ENCODE measurements at regions not wholly inside any gene's neighbourhood (a gene's known extent, or its start where the extent isn't known, plus 50 kb on each side); places are given as distances from the start of the nearest gene placed in this dataset.

DNA sequence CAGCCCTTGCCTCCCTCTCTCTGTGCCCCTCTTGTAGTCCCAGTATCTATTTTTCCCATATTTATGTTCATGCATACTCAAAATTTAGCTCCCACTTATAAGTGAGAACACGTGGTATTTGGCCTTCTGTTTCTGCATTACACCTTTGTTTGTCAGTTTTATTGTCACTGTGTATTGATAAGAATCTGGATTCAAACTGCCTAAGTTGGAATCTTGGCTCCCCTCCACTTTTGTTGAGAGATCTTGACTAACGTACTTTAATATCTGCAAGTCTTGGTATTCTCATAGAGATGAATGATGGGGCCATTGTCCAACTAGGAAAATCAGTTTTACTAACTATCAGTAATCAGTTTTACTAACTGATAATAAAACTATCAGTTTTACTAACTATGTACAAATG is 87.8 kb upstream of the PRMT6 start:
- Histone ChIP-seq H3K27ac (ENCODE audit: insufficient read depth, low read depth, low read length) (no peak overlapping the region), H4K20me1 (replicated peaks; ENCODE audit: control insufficient read depth, extremely low read depth, insufficient read depth, low read length) (no peaks in the 10 kb centered on the region), H3K9me1 (replicated peaks; ENCODE audit: control insufficient read depth, extremely low read depth, insufficient read depth, low read length) (no peaks in the 10 kb centered on the region), H2AFZ (ENCODE audit: low read depth, low read length) (no peak overlapping the region), H3K27me3 (ENCODE audit: control insufficient read depth in 2 of 2, insufficient read depth in 2 of 2, low read length in 2 of 2) (no peaks in the 10 kb centered on the region), H3K79me2 (ENCODE audit: control insufficient read depth, insufficient read depth, low read length) (no peaks in the 10 kb centered on the region), H3K9me3 (replicated peaks; ENCODE audit: control insufficient read depth, insufficient read depth, low read length) (no peaks in the 10 kb centered on the region), H3K4me3 (replicated peaks in 1 of 3; ENCODE audit: insufficient read depth in 1 of 3, low read depth in 1 of 3, low read length in 3 of 3) (no peak overlapping the region), H3K36me3 (ENCODE audit: control insufficient read depth in 2 of 2, extremely low read depth in 1 of 2, insufficient read depth in 2 of 2, low read length in 2 of 2) (no peaks in the 10 kb centered on the region), H3K4me1 (ENCODE audit: control insufficient read depth, extremely low read depth, insufficient read depth, low read length) (no peaks in the 10 kb centered on the region), H3K9ac (replicated peaks; ENCODE audit: extremely low read depth, insufficient read depth, low read length) (no peak overlapping the region), H3K4me2 (ENCODE audit: insufficient read depth, low read length) (no peak overlapping the region)
- intact Hi-C loops (cut with micrococcal nuclease) (no loop called here), dilution Hi-C loops (cut with MboI; ENCODE audit: extremely low pct_ligation_motif_present, low sequenced_read_pairs) (no loop called here)
- no peak for TF ChIP-seq FOS (IDR thresholded peaks at IDR 0.05; ENCODE audit: borderline replicate concordance, insufficient read depth, low read length)
- TF ChIP-seq POLR2A (IDR thresholded peaks at IDR 0.05; ENCODE audit: low read depth, low read length): no peak
- TF ChIP-seq GATA2 (IDR thresholded peaks at IDR 0.05; ENCODE audit: insufficient read depth, insufficient read length, low read depth, low read length): no peak
- no peak for TF ChIP-seq POLR2AphosphoS5 (IDR thresholded peaks at IDR 0.05; ENCODE audit: insufficient read depth, low read depth, low read length)
- TF ChIP-seq, protein P1, sequence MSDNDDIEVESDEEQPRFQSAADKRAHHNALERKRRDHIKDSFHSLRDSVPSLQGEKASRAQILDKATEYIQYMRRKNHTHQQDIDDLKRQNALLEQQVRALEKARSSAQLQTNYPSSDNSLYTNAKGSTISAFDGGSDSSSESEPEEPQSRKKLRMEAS (IDR thresholded peaks at IDR 0.05; ENCODE audit: insufficient read depth, insufficient read length): no peak
- TF ChIP-seq MYC (IDR thresholded peaks at IDR 0.05; ENCODE audit: low read depth, low read length): no peak
- no peak for TF ChIP-seq EZH2 (IDR thresholded peaks at IDR 0.05; ENCODE audit: borderline replicate concordance, low read depth, low read length, severe bottlenecking)
- TF ChIP-seq JUN (IDR thresholded peaks at IDR 0.05; ENCODE audit: borderline replicate concordance, insufficient read depth, insufficient read length, low read depth): no peak
- TF ChIP-seq, protein P2, sequence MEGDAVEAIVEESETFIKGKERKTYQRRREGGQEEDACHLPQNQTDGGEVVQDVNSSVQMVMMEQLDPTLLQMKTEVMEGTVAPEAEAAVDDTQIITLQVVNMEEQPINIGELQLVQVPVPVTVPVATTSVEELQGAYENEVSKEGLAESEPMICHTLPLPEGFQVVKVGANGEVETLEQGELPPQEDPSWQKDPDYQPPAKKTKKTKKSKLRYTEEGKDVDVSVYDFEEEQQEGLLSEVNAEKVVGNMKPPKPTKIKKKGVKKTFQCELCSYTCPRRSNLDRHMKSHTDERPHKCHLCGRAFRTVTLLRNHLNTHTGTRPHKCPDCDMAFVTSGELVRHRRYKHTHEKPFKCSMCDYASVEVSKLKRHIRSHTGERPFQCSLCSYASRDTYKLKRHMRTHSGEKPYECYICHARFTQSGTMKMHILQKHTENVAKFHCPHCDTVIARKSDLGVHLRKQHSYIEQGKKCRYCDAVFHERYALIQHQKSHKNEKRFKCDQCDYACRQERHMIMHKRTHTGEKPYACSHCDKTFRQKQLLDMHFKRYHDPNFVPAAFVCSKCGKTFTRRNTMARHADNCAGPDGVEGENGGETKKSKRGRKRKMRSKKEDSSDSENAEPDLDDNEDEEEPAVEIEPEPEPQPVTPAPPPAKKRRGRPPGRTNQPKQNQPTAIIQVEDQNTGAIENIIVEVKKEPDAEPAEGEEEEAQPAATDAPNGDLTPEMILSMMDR (IDR thresholded peaks at IDR 0.05; ENCODE audit: extremely low read depth in 1 of 2, insufficient read depth in 1 of 2, low read depth in 1 of 2, low read length in 2 of 2): no peak
- ChIA-PET CTCF (no interaction called here), POLR2A (no interaction called here)
- DNase-seq (ENCODE audit: low read depth, low spot score) (no peak), FAIRE-seq (no peak)
- BruUV-seq (replicated peaks): no TSS peak

Data from endothelial cell of umbilical vein (primary cell).